Prostate gland (tissue), 2 donors: ENCODE measurements at regions not wholly inside any gene's neighbourhood (a gene's known extent, or its start where the extent isn't known, plus 50 kb on each side); places are given as distances from the start of the nearest gene placed in this dataset.
A peak's percentile ranks its signal among the peaks of the same experiment; 100 is the strongest.

ENCODE experiments used
- DNase-seq: peaks from one replicate; pipeline ENCODE4 v3.0.0-alpha.2; 2019; ENCODE audit warnings: low spot score
- H3K27ac ChIP-seq, 2 donors: fragments of 200-600 bp; sonication (generic); 2 replicates each; pipeline ENCODE4 v1.5.1; 2017 to 2019
- H3K27me3 ChIP-seq: fragments of 200-600 bp; sonication (generic); replicated peaks from 2 replicates; pipeline ENCODE4 v1.5.1; 2019; ENCODE audit not compliant: insufficient read depth
- H3K36me3 ChIP-seq, 2 donors: fragments of 200-600 bp; sonication (generic); 1 replicate in 1 of 2; 2 replicates in 1 of 2; pipeline versions ENCODE4 v1.5.1 to v1.8.1; 2017 to 2019
- H3K4me1 ChIP-seq: fragments of 200-600 bp; sonication (generic); replicated peaks from 2 replicates; pipeline ENCODE4 v1.5.1; 2019
- H3K4me3 ChIP-seq, 2 donors: fragments of 200-600 bp; sonication (generic); 2 replicates each; pipeline ENCODE4 v1.5.1; 2017 to 2019
- H3K9me3 ChIP-seq: fragments of 200-600 bp; sonication (generic); 2 replicates; pipeline ENCODE4 v1.5.1; 2017
- POLR2A ChIP-seq: fragments of 450-650 bp; IDR thresholded peaks from one replicate; pipeline ENCODE4 v1.6.1; 2016; ENCODE audit warnings: antibody characterized with exemption, mild to moderate bottlenecking
- POLR2AphosphoS5 ChIP-seq: sonication (generic); formaldehyde crosslinking; IDR thresholded peaks from one replicate; pipeline ENCODE4 v1.6.1; 2017; ENCODE audit warnings: antibody characterized with exemption
- WGBS: methylation state at CpG from one replicate; pipeline ENCODE4 v1.1.5; 2018; 5-methylcytosine and 5-hydroxymethylcytosine counted together
- intact Hi-C: fragments of 100-400 bp; cut with DNase I; formaldehyde crosslinking; loops from one replicate; pipeline ENCODE4 v1.14.2; 2022
- TF ChIP-seq, protein P1 (sequence below), 4 experiments: fragments of 200-600 bp in 2 of 4; fragments of 450-650 bp in 2 of 4; sonication (generic) in 2 of 4; IDR thresholded peaks; 1 replicate in 3 of 4; 2 replicates in 1 of 4; pipeline ENCODE4 v1.5.1; 2016 to 2019; ENCODE audit warnings: antibody characterized with exemption in 4 of 4, mild to moderate bottlenecking in 2 of 4, moderate library complexity in 2 of 4

- Histone ChIP-seq H3K27me3 (no peaks in the 10 kb centered on the region), H3K36me3 (no peaks in the 10 kb centered on the region), H3K4me1 (peaks cover 7% of the 10 kb centered on the region), H3K9me3 (no peaks in the 10 kb centered on the region), H3K27ac (no peak overlapping the region), H3K4me3 (no peak overlapping the region)
- intact Hi-C loops = loop anchor here (1.0 to 2.0 kb wide), 2 partner anchors 108 to 190 kb away; partner anchors contain the start of genes MPHOSPH9, MTRFR and PITPNM2
- WGBS = 57% methylated on average over 2 of the region's 2 CpGs
- DNase-seq = no peak
- no peak for TF ChIP-seq POLR2AphosphoS5
- TF ChIP-seq, protein P1, sequence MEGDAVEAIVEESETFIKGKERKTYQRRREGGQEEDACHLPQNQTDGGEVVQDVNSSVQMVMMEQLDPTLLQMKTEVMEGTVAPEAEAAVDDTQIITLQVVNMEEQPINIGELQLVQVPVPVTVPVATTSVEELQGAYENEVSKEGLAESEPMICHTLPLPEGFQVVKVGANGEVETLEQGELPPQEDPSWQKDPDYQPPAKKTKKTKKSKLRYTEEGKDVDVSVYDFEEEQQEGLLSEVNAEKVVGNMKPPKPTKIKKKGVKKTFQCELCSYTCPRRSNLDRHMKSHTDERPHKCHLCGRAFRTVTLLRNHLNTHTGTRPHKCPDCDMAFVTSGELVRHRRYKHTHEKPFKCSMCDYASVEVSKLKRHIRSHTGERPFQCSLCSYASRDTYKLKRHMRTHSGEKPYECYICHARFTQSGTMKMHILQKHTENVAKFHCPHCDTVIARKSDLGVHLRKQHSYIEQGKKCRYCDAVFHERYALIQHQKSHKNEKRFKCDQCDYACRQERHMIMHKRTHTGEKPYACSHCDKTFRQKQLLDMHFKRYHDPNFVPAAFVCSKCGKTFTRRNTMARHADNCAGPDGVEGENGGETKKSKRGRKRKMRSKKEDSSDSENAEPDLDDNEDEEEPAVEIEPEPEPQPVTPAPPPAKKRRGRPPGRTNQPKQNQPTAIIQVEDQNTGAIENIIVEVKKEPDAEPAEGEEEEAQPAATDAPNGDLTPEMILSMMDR (IDR thresholded peaks at IDR 0.05) = no peak
Observed at GRCh38 chr12:123042833-123043232, 62.4 kb downstream of the ARL6IP4 start.

DNA sequence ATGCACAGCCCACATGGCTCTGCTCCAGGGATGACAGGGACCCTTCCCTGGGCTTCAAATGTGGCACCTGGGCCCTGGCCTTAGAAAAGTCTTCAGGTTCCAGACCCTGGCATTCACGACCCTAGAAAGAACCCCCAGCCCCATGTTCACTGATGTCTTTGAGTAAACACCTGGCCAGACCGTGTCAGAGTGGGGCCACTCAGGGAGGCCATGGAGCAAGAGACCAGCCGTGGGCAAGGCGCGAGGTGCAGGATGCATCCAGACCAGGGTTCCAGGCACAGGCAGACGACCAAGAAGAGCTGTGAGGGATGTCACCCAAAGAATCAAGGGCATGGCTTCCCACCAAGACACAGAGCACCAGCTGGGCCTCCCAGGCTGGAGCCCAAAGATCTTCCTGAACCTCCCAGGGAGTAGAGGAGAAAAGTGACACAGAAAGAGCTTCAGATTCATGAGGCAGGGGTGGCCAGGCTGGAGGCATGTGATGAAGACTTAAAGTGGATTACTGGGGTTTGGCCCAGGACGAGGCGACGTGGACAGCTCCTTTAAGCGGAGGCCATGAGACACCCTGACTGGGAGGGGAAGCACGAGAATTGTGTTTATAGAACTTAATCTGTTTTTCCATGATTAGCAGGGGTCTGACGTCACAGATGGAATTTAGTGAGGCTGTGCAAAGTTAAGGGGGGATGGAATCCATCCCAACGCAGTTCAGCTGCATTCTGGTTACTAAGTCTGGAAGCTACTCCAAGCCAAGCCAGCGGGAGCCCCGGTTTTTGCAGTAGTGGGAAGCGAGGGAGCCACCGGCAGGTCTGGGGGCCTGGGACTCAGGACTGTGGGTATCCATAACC lies 61.6 kb downstream of the ARL6IP4 start:
- Histone ChIP-seq H3K27ac (no peak overlapping the region), H3K4me3 (no peak overlapping the region), H3K9me3 (no peaks in the 10 kb centered on the region), H3K4me1 (peaks cover 7% of the 10 kb centered on the region), H3K36me3 (no peaks in the 10 kb centered on the region), H3K27me3 (no peaks in the 10 kb centered on the region)
- 77% methylated on average over 17 of the region's 17 CpGs for WGBS
- no peak for DNase-seq
- peak; percentile 4 for TF ChIP-seq POLR2AphosphoS5
- TF ChIP-seq, protein P1 (IDR thresholded peaks at IDR 0.05) = no peak
- intact Hi-C loops = loop anchor here (2.0 kb wide), 1 partner anchor 191 kb away; the partner anchor contains the start of genes MPHOSPH9 and MTRFR

DNA sequence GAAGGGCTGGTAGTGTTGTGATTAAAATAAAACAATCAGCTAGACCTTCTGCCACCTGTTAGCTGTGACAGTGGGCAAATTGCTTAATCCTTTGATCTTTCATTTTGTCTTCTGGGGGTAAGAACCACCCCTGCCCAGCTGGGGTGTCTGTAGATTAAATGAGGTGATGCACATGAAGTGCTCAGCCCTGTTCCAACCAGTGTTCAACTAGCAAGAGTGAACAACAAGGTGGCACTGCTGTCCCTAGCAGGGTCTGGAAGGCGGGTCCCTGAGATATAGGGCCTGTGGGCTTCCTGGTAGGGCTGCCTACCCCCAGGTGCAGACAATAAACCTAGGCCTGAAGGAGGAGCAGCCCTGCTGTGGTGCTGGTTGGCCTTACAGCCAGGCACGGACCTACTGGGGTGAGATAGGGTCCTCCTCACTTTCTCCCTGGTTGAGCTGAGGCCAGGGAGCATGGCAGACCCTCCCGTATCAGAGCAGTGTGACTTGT lies 60.6 kb downstream of the ARL6IP4 start:
- intact Hi-C loops = no loop called here
- Histone ChIP-seq H3K36me3 (no peaks in the 10 kb centered on the region), H3K9me3 (no peaks in the 10 kb centered on the region), H3K4me1 (peaks cover 7% of the 10 kb centered on the region), H3K27me3 (no peaks in the 10 kb centered on the region), H3K27ac (no peak overlapping the region), H3K4me3 (no peak overlapping the region)
- no peak for DNase-seq
- 74% methylated on average over 3 of the region's 3 CpGs for WGBS
- TF ChIP-seq, protein P1 (IDR thresholded peaks at IDR 0.05) = no peak
- TF ChIP-seq POLR2AphosphoS5 = no peak
- no peak for TF ChIP-seq POLR2A

- intact Hi-C loops = no loop called here
Observed at GRCh38 chr12:123040106-123040505, 59.6 kb downstream of the ARL6IP4 start.

More at GRCh38 chr12:123040106-123040505, 59.6 kb downstream of the ARL6IP4 start:
- TF ChIP-seq POLR2A (no peak), POLR2AphosphoS5 (no peak)
- TF ChIP-seq, protein P1 (IDR thresholded peaks at IDR 0.05) = no peak
- Histone ChIP-seq H3K27me3 (no peaks in the 10 kb centered on the region), H3K27ac (no peak overlapping the region), H3K36me3 (no peaks in the 10 kb centered on the region), H3K4me1 (peaks cover 7% of the 10 kb centered on the region), H3K9me3 (no peaks in the 10 kb centered on the region), H3K4me3 (no peak overlapping the region)
- DNase-seq = no peak
- 90% methylated on average over 2 of the region's 2 CpGs for WGBS
